Keratinocyte (primary cell): ENCODE measurements at regions not wholly inside any gene's neighbourhood (a gene's known extent, or its start where the extent isn't known, plus 50 kb on each side); places are given as distances from the start of the nearest gene placed in this dataset.

ENCODE experiments used
- EZH2 ChIP-seq: IDR thresholded peaks from one replicate; pipeline ENCODE4 v1.6.1; 2012; ENCODE audit warnings: inconsistent platforms, mild to moderate bottlenecking, low read length, moderate library complexity
- TF ChIP-seq, protein P1 (sequence below), 3 experiments: IDR thresholded peaks in 1 of 3; conservative IDR thresholded peaks in 1 of 3; optimal IDR thresholded peaks in 1 of 3; 2 replicates in 2 of 3; 3 replicates in 1 of 3; pipeline versions ENCODE3 to v1.5.1; 2011; ENCODE audit warnings: low read length in 3 of 3, mild to moderate bottlenecking in 3 of 3, moderate library complexity in 2 of 3, control low read depth in 1 of 3, inconsistent platforms in 1 of 3; ENCODE audit not compliant: insufficient read depth in 2 of 3; ENCODE audit errors: extremely low read depth in 1 of 3

DNA sequence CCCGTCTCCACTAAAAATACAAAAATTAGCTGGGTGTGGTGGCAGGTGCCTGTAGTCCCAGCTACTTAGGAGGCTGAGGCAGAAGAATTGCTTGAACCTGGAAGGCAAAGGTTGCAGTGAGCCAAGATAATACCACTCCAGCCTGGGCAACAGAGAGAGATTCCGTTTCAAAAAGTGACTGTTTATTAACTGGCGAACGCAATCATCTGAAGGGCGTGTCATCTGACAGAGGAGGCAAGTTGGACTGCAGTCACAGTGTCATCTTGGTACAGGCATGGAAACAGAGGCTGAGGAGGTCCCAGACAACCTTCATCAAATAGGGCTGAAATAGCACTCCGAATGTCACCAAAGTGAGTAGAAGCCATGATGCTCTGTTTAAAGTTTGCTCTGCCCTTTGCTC lies 75.3 kb upstream of the NFE2L3 start:
- no peak for TF ChIP-seq EZH2
- TF ChIP-seq, protein P1, sequence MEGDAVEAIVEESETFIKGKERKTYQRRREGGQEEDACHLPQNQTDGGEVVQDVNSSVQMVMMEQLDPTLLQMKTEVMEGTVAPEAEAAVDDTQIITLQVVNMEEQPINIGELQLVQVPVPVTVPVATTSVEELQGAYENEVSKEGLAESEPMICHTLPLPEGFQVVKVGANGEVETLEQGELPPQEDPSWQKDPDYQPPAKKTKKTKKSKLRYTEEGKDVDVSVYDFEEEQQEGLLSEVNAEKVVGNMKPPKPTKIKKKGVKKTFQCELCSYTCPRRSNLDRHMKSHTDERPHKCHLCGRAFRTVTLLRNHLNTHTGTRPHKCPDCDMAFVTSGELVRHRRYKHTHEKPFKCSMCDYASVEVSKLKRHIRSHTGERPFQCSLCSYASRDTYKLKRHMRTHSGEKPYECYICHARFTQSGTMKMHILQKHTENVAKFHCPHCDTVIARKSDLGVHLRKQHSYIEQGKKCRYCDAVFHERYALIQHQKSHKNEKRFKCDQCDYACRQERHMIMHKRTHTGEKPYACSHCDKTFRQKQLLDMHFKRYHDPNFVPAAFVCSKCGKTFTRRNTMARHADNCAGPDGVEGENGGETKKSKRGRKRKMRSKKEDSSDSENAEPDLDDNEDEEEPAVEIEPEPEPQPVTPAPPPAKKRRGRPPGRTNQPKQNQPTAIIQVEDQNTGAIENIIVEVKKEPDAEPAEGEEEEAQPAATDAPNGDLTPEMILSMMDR (optimal IDR thresholded peaks at IDR 0.05 in 1 of 3, IDR thresholded peaks at IDR 0.05 in 1 of 3, conservative IDR thresholded peaks at IDR 0.05 in 1 of 3; ENCODE audit: extremely low read depth in 1 of 3, insufficient read depth in 2 of 3, low read length in 3 of 3): no peak
